ENCODE measurements at regions not wholly inside any gene's neighbourhood (a gene's known extent, or its start where the extent isn't known, plus 50 kb on each side); places are given as distances from the start of the nearest gene placed in this dataset.

DNA sequence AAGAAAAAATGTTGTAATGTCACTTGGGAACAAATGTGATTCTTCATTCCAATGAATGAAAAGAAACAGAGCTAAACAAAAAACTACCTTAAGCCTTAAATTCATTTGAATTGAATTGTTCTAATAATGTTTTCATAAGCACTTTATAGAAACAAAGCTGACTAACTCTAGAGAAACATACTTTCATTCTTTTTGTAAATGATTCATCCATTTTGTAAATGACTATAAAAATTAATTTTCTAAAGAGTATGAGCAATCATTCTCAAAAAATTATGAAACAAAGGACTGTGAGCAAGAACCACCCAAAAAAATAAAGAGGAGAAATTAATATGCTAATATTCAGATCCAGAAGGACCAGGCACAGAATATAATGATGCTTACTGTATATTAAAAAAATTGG, 986.5 kb upstream of the CHORDC1 start:
- DNase-seq = no peak

DNA sequence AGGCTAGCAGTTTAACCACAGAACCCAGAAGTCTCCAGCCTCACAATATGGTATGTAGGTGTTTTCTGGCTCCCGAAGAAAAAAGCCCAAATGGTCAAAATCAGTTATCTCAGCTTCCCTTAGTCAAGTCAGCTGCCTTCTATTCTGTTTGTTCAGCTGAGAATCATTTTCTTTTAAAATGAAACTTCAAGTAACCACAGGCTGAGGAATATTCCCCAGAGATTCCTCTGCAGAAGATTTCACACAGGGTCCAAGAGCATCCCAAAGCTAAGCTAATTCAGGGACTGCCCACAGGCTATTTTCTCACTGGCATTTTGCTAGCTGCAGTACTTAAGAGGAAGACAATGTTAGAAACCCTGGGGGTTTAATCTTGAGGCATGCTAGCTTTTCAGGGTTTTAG, 977.0 kb upstream of the CHORDC1 start:
- DNase-seq = no peak

- no peak for DNase-seq
These were observed 971.7 kb upstream of the CHORDC1 start for GRCh38 chr11:91194546-91194945.

DNA sequence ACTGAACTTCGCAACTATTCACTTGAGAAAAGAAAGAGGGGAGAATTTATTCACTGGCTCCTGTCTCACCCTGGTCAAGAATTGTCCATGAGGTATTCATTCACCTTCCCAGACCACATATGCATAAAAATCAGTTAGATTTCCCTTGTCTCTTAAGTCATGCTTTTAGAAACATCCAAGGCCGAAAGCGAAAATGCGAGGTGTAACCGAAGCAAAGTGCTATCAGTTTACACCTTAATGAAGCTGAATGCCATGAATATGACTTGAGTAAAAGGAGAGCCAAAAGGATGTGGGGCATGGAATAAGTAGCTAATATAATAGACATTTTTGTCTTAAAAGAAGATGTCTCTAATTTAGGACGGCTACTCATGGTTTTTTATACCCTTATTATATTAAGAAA, 965.6 kb upstream of the CHORDC1 start:
- no peak for DNase-seq

DNA sequence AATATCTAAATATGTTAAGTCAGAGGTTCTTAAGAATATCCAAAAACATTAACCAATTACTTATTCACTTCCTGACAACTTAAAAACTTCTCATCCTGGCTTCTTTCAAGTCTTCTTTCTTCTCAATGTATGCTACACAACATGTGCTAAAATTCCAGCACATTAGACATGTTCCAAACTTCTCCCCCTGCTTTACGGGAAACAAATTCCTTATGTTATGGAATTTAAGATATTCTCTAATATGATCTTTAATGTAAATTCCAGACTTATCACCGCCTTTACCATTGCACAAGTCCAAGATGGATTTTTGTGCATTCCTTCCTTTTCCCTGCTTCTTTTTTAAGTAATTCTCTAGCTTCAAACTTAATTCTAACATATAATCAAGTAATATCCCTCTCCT, 964.5 kb upstream of the CHORDC1 start:
- no peak for DNase-seq

DNA sequence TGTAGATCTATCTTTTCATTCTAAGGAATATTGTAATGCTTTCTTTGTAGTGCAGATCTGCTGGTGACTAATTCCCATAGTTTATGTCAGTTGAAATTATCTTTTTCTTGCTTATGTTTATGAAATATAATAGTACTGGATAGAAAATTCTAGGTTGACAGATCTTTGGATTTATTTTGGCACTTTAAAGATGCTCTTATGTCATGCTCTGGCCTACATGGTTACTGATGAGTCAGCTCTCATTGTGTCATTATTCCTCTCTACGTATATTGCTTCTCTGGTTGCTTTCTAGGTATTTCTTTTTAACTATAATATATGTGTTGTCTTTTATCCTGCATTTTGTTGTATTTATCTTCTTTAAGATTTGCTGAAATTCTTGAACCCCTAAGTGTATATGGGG, 955.5 kb upstream of the CHORDC1 start:
- DNase-seq = no peak

GRCh38 chr11:91174734-91175133, 951.9 kb upstream of the CHORDC1 start:
- no peak for DNase-seq

DNA sequence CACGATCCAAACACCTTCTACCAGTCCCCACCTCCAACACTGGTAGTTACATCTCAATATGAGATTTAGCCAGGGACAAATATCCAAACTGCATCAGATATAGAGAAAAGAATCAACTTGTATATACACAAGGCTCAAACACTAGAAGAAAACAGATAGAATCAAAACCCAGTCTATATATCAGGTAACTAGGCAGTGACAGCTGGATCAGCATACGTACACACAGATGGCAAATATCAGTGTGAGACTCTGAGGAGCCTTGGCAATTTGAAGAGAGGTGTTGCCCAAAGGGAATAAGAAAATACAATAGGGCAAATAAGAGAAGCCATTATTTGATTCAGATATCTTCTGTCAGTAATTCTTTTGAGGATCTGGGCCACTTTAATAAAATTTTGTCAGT, 951.3 kb upstream of the CHORDC1 start:
- DNase-seq = no peak

DNA sequence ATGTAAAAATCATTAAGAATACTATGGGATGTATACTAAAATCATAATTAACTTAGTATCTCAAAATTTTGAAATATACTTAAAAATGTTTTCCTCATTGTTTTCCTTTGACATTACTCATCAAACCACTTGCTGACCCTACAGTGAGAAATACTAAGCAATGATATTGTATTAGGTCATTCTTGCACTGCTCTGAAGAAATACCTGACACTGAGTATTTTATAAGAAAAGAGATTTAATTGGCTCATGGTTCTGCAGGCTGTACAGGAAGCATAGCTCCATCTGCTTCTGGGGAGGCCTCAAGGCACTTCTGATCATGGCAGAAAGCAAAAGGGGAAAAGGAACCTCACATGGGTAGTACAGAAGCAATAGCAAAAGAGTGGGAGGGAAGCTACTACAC, 950.9 kb upstream of the CHORDC1 start:
- no peak for DNase-seq

- no peak for DNase-seq
These were observed 947.9 kb upstream of the CHORDC1 start for GRCh38 chr11:91170711-91171110.

DNA sequence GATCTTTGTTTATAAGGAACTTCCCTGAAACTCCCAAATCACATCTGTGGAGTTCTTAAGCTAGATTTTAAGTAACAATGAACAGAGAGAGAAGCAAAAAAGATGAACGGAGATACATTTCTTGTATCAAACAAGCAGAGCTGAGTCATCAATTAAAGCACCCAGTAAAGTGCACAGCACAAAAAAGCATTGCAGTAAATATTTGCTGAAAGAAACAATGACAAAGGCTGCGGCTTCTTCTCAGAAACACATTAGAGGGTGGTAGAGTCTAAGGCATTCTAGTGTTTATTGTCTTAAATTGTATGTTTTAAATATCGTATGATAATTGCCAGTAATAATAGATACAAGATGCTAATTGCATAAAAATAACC, 941.6 kb upstream of the CHORDC1 start:
- no peak for DNase-seq

DNA sequence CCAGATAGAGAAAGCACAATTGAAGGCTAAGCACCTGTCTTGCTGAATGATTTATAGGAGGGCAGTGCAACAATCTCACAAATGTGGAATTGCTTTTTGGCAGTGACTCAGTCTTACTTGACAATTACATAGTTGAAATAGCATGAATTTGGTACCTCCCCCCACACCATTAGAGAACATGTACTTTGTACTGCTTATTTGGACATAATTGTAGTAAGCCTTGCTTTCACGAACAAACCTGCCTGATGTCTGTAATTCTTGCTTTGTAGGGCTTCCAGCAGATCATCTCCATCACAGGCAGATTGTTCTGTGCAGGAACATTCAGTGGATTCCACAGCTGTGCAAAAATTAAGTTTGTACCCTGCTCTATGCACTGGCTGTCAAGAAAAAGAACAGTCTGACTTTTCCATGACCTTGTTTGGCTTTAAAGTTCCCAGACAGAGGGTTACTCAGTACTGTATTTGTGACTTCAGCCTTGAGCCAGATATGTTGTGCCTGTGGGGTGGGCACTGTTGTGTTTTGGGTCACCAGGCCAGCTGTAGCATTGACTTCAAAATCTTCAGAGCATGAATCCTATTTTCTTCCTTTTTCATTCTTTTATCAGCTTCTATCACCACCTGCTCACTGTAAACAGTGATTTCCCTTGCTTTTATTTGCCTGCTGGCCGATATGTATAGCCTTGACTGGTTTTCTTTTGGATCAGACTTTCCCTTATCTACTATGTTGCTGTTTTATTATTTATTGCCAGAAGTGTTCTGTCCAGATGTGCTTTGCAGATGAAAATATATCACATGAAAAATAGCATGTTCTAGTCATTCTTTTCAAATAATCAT, 941.0 kb upstream of the CHORDC1 start:
- no peak for DNase-seq

DNA sequence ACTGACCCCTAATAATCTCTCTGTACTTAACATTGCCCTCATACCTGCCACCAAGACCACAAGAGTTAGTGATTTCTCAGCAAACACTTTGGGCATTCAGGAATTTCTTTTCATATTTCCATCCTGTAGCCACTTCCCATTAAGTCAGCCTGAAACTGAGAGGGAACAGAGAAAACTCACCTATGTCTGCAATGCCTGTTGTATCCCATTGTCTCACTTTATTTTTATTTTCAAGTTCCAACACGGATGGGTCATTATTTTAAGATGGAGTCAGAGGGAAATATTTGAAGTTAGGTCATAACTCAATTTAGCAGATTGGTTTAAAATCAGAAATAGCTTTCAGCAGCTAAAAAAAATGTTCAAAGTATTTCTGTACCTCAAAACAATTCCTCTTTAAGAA, 937.8 kb upstream of the CHORDC1 start:
- no peak for DNase-seq

- no peak for DNase-seq
These were observed 936.2 kb upstream of the CHORDC1 start for GRCh38 chr11:91158891-91159537.

DNA sequence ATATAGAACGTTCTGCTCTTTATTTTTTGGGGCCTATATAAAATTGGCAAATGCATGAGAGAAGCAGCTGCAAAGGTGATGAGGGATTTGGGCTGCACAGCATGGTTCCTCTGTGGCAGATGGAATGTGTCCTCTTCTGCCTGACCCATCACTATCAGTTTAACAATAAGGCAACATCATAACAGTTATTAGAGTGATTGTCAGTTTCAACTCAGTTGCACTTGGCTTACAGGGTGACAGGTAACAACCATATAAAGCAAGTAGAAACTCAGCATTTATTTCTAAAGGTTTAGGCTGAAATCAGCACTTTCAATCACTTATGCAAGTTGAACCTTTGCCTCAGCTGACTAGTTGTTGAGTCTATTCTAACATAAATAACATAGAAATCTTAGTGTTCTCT, 935.4 kb upstream of the CHORDC1 start:
- no peak for DNase-seq

- no peak for DNase-seq
These were observed 933.2 kb upstream of the CHORDC1 start for GRCh38 chr11:91156041-91156440.

DNA sequence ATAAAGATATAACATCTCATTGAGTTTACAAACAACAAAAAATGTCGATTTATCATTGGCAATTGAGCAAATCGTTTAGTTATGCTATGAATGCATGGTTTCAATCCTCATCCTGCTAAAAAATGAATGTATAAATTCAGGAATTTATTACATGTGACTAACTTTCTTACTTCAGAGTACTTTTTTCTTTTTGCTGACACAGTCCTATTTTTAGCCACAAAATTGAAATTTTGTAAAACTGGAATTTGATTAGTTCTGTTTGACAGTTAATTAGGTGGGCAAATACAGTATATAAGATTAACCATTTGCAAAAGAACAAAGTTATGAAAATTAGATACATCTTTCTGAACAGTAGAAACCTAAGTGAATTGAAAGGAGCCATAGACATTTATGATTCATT, 925.0 kb upstream of the CHORDC1 start:
- DNase-seq = no peak

DNA sequence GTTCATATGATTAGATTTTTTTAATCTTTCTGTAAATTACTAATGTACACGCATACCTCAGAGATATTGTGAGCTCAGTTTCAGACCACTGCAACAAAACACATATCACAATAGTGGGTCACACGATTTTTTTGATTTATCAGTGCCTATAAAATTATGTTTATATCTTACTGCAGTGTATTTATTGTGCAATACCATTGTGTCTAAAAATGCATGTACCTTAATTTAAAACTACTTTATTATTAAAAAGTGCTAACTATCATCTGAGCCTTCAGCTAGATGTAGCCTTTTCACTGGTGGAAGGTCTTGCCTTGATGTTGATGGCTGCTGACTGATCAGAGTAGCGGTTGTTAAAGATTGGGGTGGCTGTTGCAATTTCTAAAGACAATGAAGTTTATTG, 918.8 kb upstream of the CHORDC1 start:
- DNase-seq = no peak

- no peak for DNase-seq
These were observed 913.8 kb upstream of the CHORDC1 start for GRCh38 chr11:91136631-91137030.

- DNase-seq = no peak
These were observed 910.5 kb upstream of the CHORDC1 start for GRCh38 chr11:91133361-91133760.

GRCh38 chr11:91129596-91129995, 906.7 kb upstream of the CHORDC1 start:
- DNase-seq = no peak

GRCh38 chr11:91124363-91124762, 901.5 kb upstream of the CHORDC1 start:
- no peak for DNase-seq

DNA sequence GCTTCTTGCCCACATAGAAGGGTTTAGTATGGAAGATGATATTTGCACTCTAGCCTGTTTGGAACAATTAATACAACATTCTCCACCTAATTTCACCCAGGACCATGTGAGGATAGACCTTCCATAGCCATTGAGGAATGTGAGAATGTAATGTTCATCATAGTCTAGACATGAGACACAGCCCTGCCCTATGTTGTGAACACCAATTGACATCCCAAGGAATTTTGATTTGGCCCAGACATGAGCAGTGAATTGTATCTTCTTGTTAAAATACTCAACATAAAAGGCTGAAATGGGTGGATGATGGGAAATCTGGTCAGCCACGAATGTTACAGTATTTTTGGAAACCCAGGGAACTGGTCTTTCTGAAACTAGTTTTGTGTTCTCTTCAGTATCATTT, 892.3 kb upstream of the CHORDC1 start:
- no peak for DNase-seq

DNA sequence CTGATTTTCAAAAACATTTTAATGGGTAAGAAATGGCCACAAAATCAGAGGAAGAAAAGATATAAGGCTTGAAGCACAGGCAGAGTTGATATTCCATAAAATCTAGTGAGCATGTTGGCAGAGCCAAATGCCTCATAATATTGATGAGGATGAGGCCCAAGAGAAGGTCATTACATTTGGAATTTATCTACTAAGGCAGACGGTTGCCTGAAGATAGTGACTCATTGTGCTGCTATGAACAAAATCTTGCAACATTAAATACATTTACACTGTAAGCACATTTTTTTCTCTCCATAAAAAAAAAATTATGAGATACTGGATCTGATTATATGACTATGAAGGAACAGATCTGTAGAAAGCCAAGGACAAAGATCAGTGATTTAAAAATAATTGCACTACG, 881.4 kb upstream of the CHORDC1 start:
- DNase-seq = no peak

DNA sequence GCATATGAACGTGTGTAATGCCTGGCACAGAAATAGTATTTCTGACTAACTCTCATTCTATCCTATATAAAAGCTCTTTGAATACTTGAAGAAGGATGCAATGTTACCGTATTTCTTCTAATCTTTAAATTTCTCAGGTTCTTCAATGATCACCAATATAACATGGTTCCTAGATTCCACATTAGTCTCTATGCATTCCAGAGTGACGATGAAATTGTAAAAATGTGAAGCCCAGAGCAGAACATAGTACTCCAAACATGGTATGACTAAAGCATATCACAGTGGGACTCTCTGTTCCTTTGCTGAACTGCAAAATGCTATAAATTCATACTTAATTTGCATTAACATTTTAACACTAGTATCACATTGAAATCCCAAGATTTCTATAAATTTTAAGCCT, 877.6 kb upstream of the CHORDC1 start:
- no peak for DNase-seq
